ENCODE measurements at regions not wholly inside any gene's neighbourhood (a gene's known extent, or its start where the extent isn't known, plus 50 kb on each side); places are given as distances from the start of the nearest gene placed in this dataset.

- Histone ChIP-seq H3K27me3 (ENCODE audit: insufficient read depth, low read depth) (no peaks in the 10 kb centered on the region), H3K4me1 (ENCODE audit: low read depth, poor library complexity, severe bottlenecking) (no peaks in the 10 kb centered on the region), H2AFZ (ENCODE audit: low read depth) (no peak overlapping the region), H3K36me3 (ENCODE audit: insufficient read depth) (no peaks in the 10 kb centered on the region), H3K9ac (no peak overlapping the region), H3K79me2 (ENCODE audit: insufficient read depth, low read depth) (no peaks in the 10 kb centered on the region), H4K20me1 (ENCODE audit: insufficient read depth) (no peaks in the 10 kb centered on the region), H3K4me2 (no peak overlapping the region), H3K27ac (no peak overlapping the region), H3K4me3 (IDR thresholded peaks at IDR 0.05; ENCODE audit: insufficient read depth, low read depth, low read length) (no peak overlapping the region)
- TF ChIP-seq, protein P1, sequence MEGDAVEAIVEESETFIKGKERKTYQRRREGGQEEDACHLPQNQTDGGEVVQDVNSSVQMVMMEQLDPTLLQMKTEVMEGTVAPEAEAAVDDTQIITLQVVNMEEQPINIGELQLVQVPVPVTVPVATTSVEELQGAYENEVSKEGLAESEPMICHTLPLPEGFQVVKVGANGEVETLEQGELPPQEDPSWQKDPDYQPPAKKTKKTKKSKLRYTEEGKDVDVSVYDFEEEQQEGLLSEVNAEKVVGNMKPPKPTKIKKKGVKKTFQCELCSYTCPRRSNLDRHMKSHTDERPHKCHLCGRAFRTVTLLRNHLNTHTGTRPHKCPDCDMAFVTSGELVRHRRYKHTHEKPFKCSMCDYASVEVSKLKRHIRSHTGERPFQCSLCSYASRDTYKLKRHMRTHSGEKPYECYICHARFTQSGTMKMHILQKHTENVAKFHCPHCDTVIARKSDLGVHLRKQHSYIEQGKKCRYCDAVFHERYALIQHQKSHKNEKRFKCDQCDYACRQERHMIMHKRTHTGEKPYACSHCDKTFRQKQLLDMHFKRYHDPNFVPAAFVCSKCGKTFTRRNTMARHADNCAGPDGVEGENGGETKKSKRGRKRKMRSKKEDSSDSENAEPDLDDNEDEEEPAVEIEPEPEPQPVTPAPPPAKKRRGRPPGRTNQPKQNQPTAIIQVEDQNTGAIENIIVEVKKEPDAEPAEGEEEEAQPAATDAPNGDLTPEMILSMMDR (conservative IDR thresholded peaks at IDR 0.05; ENCODE audit: low read depth, low read length), result no peak
Measured at GRCh38 chr9:26566141-26566540, 326.5 kb downstream of the CAAP1 start.

GRCh38 chr9:26565118-26565517 lies 327.5 kb downstream of the CAAP1 start:
- Histone ChIP-seq H2AFZ (ENCODE audit: low read depth) (no peak overlapping the region), H4K20me1 (ENCODE audit: insufficient read depth) (no peaks in the 10 kb centered on the region), H3K9ac (no peak overlapping the region), H3K27me3 (ENCODE audit: insufficient read depth, low read depth) (no peaks in the 10 kb centered on the region), H3K4me2 (no peak overlapping the region), H3K36me3 (ENCODE audit: insufficient read depth) (no peaks in the 10 kb centered on the region), H3K79me2 (ENCODE audit: insufficient read depth, low read depth) (no peaks in the 10 kb centered on the region), H3K4me1 (ENCODE audit: low read depth, poor library complexity, severe bottlenecking) (no peaks in the 10 kb centered on the region), H3K27ac (no peak overlapping the region), H3K4me3 (IDR thresholded peaks at IDR 0.05; ENCODE audit: insufficient read depth, low read depth, low read length) (no peak overlapping the region)
- TF ChIP-seq, protein P1 (conservative IDR thresholded peaks at IDR 0.05; ENCODE audit: low read depth, low read length), result no peak

DNA sequence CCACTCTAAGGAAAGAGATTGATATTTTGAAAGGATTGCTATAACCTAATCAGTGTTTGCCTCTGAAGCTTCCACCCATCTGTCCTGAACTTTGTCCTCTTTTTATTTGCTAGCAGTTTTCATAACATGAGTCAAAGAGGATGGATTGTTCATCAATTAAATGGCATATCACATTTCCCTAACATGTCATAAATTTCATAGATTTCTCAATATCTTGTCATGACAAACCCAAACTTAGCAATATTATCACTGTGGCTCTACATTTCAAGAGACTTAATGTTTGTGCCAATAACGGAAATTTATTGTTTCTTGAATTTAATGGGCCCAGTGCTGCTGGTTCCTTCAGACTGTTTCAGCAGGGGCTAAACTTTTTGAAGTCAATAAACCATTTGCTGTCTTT lies 330.3 kb downstream of the CAAP1 start:
- no peak overlapping the region for H3K9ac ChIP-seq
- H3K36me3 ChIP-seq (ENCODE audit: insufficient read depth), result no peaks in the 10 kb centered on the region
- no peak overlapping the region for H2AFZ ChIP-seq (ENCODE audit: low read depth)
- H3K27ac ChIP-seq, result no peak overlapping the region
- no peak overlapping the region for H3K4me2 ChIP-seq
- no peaks in the 10 kb centered on the region for H4K20me1 ChIP-seq (ENCODE audit: insufficient read depth)
- no peaks in the 10 kb centered on the region for H3K79me2 ChIP-seq (ENCODE audit: insufficient read depth, low read depth)
- no peak overlapping the region for H3K4me3 ChIP-seq (IDR thresholded peaks at IDR 0.05; ENCODE audit: insufficient read depth, low read depth, low read length)
- H3K4me1 ChIP-seq (ENCODE audit: low read depth, poor library complexity, severe bottlenecking), result no peaks in the 10 kb centered on the region
- H3K27me3 ChIP-seq (ENCODE audit: insufficient read depth, low read depth), result no peaks in the 10 kb centered on the region
- TF ChIP-seq, protein P1 (conservative IDR thresholded peaks at IDR 0.05; ENCODE audit: low read depth, low read length), result no peak

- H4K20me1 ChIP-seq (ENCODE audit: insufficient read depth), result no peaks in the 10 kb centered on the region
- no peaks in the 10 kb centered on the region for H3K27me3 ChIP-seq (ENCODE audit: insufficient read depth, low read depth)
- H3K4me3 ChIP-seq (IDR thresholded peaks at IDR 0.05; ENCODE audit: insufficient read depth, low read depth, low read length), result no peak overlapping the region
- no peak overlapping the region for H3K9ac ChIP-seq
- no peaks in the 10 kb centered on the region for H3K79me2 ChIP-seq (ENCODE audit: insufficient read depth, low read depth)
- no peak overlapping the region for H2AFZ ChIP-seq (ENCODE audit: low read depth)
- H3K27ac ChIP-seq, result no peak overlapping the region
- H3K36me3 ChIP-seq (ENCODE audit: insufficient read depth), result no peaks in the 10 kb centered on the region
- TF ChIP-seq, protein P1 (conservative IDR thresholded peaks at IDR 0.05; ENCODE audit: low read depth, low read length), result no peak
- H3K4me2 ChIP-seq, result no peak overlapping the region
- no peaks in the 10 kb centered on the region for H3K4me1 ChIP-seq (ENCODE audit: low read depth, poor library complexity, severe bottlenecking)
Measured at GRCh38 chr9:26561928-26562327, 330.7 kb downstream of the CAAP1 start.

Measured in KMS-11 (cell line).